ENCODE measurements at regions not wholly inside any gene's neighbourhood (a gene's known extent, or its start where the extent isn't known, plus 50 kb on each side); places are given as distances from the start of the nearest gene placed in this dataset.

DNA sequence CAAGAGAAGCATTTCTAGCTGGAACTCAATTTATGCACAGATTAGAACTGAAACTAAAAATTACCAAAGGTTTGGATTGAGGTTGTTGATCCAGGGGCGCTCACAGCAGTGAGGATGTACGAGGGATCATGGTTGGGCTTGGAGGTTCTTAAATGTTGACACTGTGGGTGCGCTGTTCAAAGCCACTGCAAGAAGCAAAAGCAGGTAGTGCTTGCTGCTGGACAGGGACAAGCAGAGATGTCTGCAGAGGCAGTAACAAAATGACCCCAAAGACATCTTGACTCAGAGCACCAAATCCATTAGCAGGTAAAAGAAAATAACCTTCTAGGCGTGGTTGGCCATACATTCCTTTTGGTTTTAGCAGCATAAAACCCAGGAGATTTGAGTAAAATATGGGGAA is 468.4 kb downstream of the ZSWIM6 start:
- no peak overlapping the region for H3K4me3 ChIP-seq (ENCODE audit: low read length)
- no peak overlapping the region for H3K27ac Mint-ChIP-seq
- H3K9me3 ChIP-seq (ENCODE audit: control insufficient read depth, low read length), result no peaks in the 10 kb centered on the region
- no peaks in the 10 kb centered on the region for H3K27me3 ChIP-seq (ENCODE audit: control insufficient read depth, insufficient read depth, low read length, poor library complexity, severe bottlenecking)
- H3K36me3 Mint-ChIP-seq (ENCODE audit: low read depth), result no peaks in the 10 kb centered on the region
- H3K4me3 Mint-ChIP-seq, result no peak overlapping the region
- no peak for DNase-seq
- TF ChIP-seq, protein P1, sequence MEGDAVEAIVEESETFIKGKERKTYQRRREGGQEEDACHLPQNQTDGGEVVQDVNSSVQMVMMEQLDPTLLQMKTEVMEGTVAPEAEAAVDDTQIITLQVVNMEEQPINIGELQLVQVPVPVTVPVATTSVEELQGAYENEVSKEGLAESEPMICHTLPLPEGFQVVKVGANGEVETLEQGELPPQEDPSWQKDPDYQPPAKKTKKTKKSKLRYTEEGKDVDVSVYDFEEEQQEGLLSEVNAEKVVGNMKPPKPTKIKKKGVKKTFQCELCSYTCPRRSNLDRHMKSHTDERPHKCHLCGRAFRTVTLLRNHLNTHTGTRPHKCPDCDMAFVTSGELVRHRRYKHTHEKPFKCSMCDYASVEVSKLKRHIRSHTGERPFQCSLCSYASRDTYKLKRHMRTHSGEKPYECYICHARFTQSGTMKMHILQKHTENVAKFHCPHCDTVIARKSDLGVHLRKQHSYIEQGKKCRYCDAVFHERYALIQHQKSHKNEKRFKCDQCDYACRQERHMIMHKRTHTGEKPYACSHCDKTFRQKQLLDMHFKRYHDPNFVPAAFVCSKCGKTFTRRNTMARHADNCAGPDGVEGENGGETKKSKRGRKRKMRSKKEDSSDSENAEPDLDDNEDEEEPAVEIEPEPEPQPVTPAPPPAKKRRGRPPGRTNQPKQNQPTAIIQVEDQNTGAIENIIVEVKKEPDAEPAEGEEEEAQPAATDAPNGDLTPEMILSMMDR (conservative IDR thresholded peaks at IDR 0.05), result no peak
- no peaks in the 10 kb centered on the region for H3K36me3 ChIP-seq (ENCODE audit: control insufficient read depth, insufficient read depth, low read length)
- peaks cover 9% of the 10 kb centered on the region for H3K4me1 ChIP-seq (ENCODE audit: control insufficient read depth, insufficient read depth, low read length)
- peaks cover 2% of the 10 kb centered on the region for H3K27me3 Mint-ChIP-seq (ENCODE audit: insufficient read depth)
- no peak overlapping the region for H3K27ac ChIP-seq (ENCODE audit: low read depth, low read length)
- WGBS, 2 experiments (ENCODE audit: insufficient coverage in 1 of 2, insufficient read length in 1 of 2), result 93 to 96% methylated on average over 3 to 4 of the region's 4 CpGs
- peaks cover 17% of the 10 kb centered on the region for H3K4me1 Mint-ChIP-seq
- no peaks in the 10 kb centered on the region for H3K9me3 Mint-ChIP-seq
- H3K9ac ChIP-seq (ENCODE audit: extremely low read depth, low read length, poor library complexity, severe bottlenecking), result no peak overlapping the region

DNA sequence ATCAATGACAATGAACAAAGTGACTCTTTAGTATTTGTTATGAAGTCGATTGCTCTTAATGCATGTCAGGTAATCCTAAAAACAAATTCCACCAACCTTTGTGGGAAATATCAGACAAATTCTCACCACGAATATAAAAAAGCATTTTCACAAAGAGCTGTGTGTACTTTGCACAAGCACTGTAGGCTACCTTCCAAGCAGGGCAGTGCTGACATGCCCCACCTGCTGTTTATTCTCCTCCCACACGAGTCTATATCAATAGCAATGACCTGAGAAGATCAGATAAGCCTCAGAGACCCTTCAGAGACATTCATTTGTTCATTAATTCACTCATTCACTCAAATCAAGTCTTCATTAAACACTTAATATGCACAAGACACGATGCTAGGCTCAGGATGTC is 469.1 kb downstream of the ZSWIM6 start:
- H3K27ac Mint-ChIP-seq, result no peak overlapping the region
- H3K9me3 Mint-ChIP-seq, result no peaks in the 10 kb centered on the region
- H3K4me1 Mint-ChIP-seq, result peaks cover 17% of the 10 kb centered on the region
- no peak overlapping the region for H3K27ac ChIP-seq (ENCODE audit: low read depth, low read length)
- H3K36me3 Mint-ChIP-seq (ENCODE audit: low read depth), result no peaks in the 10 kb centered on the region
- no peak overlapping the region for H3K9ac ChIP-seq (ENCODE audit: extremely low read depth, low read length, poor library complexity, severe bottlenecking)
- WGBS, 2 experiments (ENCODE audit: insufficient coverage in 1 of 2, insufficient read length in 1 of 2), result 81 to 84% methylated on average over 2 to 4 of the region's 4 CpGs
- TF ChIP-seq, protein P1 (conservative IDR thresholded peaks at IDR 0.05), result no peak
- DNase-seq, result no peak
- H3K36me3 ChIP-seq (ENCODE audit: control insufficient read depth, insufficient read depth, low read length), result no peaks in the 10 kb centered on the region
- no peaks in the 10 kb centered on the region for H3K9me3 ChIP-seq (ENCODE audit: control insufficient read depth, low read length)
- H3K27me3 ChIP-seq (ENCODE audit: control insufficient read depth, insufficient read depth, low read length, poor library complexity, severe bottlenecking), result no peaks in the 10 kb centered on the region
- H3K4me1 ChIP-seq (ENCODE audit: control insufficient read depth, insufficient read depth, low read length), result peaks cover 10% of the 10 kb centered on the region
- no peak overlapping the region for H3K4me3 ChIP-seq (ENCODE audit: low read length)
- no peak overlapping the region for H3K4me3 Mint-ChIP-seq
- H3K27me3 Mint-ChIP-seq (ENCODE audit: insufficient read depth), result peaks cover 4% of the 10 kb centered on the region

DNA sequence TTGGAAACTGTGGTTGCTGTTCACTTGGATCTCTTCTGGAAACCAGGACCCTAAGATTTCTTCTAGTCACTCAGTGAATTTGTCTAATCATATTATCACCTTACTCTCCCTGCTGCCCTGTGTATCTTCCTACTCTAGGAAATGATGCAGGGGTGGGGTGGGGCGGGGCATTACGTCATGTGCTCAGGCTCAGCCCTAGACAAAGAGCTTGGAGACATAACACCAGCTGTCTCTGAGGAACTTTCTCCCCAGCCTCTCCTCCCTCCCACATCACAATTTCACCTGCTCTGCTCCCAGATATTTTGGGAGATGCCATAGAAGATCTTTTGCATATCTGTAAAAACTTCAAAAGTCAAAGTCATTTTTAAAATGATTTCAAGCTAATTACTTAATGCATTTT is 470.4 kb downstream of the ZSWIM6 start:
- peaks cover 17% of the 10 kb centered on the region for H3K4me1 Mint-ChIP-seq
- Histone ChIP-seq H3K9ac (ENCODE audit: extremely low read depth, low read length, poor library complexity, severe bottlenecking) (no peak overlapping the region), H3K27me3 (ENCODE audit: control insufficient read depth, insufficient read depth, low read length, poor library complexity, severe bottlenecking) (no peaks in the 10 kb centered on the region), H3K4me3 (ENCODE audit: low read length) (no peak overlapping the region), H3K36me3 (ENCODE audit: control insufficient read depth, insufficient read depth, low read length) (no peaks in the 10 kb centered on the region), H3K4me1 (ENCODE audit: control insufficient read depth, insufficient read depth, low read length) (peaks cover 10% of the 10 kb centered on the region), H3K27ac (ENCODE audit: low read depth, low read length) (no peak overlapping the region), H3K9me3 (ENCODE audit: control insufficient read depth, low read length) (no peaks in the 10 kb centered on the region)
- no peak overlapping the region for H3K27ac Mint-ChIP-seq
- no peaks in the 10 kb centered on the region for H3K9me3 Mint-ChIP-seq
- DNase-seq, result no peak
- H3K36me3 Mint-ChIP-seq (ENCODE audit: low read depth), result no peaks in the 10 kb centered on the region
- WGBS, 2 experiments (ENCODE audit: insufficient coverage in 1 of 2, insufficient read length in 1 of 2), result 95% methylated on average over 2 of the region's 2 CpGs; no CpG with 5 or more reads in 1 of the 2 experiments
- H3K27me3 Mint-ChIP-seq (ENCODE audit: insufficient read depth), result peaks cover 6% of the 10 kb centered on the region
- TF ChIP-seq, protein P1 (conservative IDR thresholded peaks at IDR 0.05), result no peak
- H3K4me3 Mint-ChIP-seq, result no peak overlapping the region
